ENCODE measurements at regions not wholly inside any gene's neighbourhood (a gene's known extent, or its start where the extent isn't known, plus 50 kb on each side); places are given as distances from the start of the nearest gene placed in this dataset.

GRCh38 chr13:63149375-63149774 lies 1733.7 kb upstream of the PCDH20 start:
- DNase-seq (ENCODE audit: extremely low read depth in 1 of 11, low read depth in 9 of 11, low spot score in 4 of 11) = no peak

- DNase-seq (ENCODE audit: extremely low read depth in 1 of 11, low read depth in 9 of 11, low spot score in 4 of 11) = no peak
These were observed 1723.6 kb upstream of the PCDH20 start for GRCh38 chr13:63139277-63139676.

GRCh38 chr13:63129995-63130394 lies 1714.3 kb upstream of the PCDH20 start:
- no peak for DNase-seq (ENCODE audit: extremely low read depth in 1 of 11, low read depth in 9 of 11, low spot score in 4 of 11)

DNA sequence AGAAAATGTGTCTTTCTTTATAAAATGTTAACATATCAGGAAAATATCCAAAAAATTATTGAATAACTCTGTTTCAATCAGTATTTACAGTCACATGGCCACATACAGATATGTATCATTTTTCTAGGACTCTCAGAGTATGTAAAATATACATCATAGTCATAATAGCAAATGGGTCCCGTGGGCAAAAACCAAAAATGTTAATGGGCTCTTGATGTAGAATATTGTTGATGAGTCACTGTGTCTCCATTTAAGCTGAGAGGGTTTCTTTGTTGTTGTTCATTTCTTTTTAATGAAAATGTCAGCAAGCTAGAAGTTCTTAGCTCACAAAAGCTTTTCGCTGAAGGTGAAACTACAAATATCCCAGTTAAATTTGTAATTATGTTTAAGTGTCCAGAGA lies 1713.1 kb upstream of the PCDH20 start:
- DNase-seq (ENCODE audit: extremely low read depth in 1 of 11, low read depth in 9 of 11, low spot score in 4 of 11) = no peak

- peak in 1 of 11 donors; percentile 5 for DNase-seq (ENCODE audit: extremely low read depth in 1 of 11, low read depth in 9 of 11, low spot score in 4 of 11)
These were observed 1709.2 kb upstream of the PCDH20 start for GRCh38 chr13:63124863-63125262.

DNA sequence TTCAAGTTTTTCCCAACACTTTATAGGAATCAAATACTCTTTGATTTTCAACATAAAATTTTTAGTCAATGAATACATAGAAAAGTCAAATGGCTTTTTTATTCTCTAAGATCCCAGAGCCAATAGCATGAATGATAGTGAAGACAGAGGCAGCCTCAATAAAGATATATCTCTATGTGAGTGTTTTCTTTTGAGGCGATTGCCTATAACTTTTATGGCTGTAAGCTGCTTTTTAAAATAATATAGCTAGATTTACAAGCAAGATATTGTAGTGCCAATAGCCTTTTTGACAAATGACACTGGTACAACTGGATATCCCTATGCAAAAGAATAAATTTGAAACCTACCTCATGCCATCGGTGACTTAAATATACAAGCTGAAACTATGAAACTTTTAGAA lies 1705.2 kb upstream of the PCDH20 start:
- no peak for DNase-seq (ENCODE audit: extremely low read depth in 1 of 11, low read depth in 9 of 11, low spot score in 4 of 11)

DNA sequence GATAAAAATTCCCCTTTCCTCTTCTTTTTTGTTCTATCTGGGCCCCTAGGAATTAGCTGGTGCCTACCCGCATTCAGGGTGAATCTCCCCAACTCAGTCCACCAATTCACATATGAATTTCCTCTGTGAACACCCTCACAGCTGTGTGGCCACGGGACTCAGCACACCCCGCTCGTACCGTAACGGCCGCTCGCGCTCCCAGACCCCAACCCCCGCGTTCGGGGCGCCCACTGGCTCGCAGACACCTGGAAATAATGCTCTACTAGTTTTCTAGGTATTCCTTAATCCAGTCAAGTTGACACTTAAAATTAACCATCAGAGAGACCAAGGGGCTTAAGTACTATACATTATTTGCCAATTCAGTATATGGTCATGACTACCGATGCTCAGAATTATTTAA lies 1702.1 kb upstream of the PCDH20 start:
- DNase-seq (ENCODE audit: extremely low read depth in 1 of 11, low read depth in 9 of 11, low spot score in 4 of 11) = no peak

- no peak for DNase-seq (ENCODE audit: extremely low read depth in 1 of 11, low read depth in 9 of 11, low spot score in 4 of 11)
These were observed 1697.2 kb upstream of the PCDH20 start for GRCh38 chr13:63112799-63113395.

DNA sequence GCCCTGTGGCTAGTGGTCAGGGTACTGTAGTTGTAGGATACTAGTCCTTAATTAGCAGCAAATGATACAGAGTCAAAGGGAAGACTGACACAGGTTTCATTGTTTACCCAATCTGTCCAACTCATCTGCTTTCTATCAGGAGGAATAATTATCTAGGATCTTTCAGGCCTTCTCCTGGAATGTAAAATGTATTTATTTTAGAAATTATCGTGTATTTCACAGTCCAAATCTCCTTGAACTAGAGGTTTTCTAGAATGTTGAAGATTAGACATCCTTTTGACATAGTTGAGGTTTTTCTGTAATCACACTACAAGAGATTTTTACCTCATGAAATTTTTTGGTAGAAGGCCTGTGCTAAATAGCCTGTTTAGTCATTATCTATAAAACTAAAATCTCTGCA lies 1694.8 kb upstream of the PCDH20 start:
- DNase-seq (ENCODE audit: extremely low read depth in 1 of 11, low read depth in 9 of 11, low spot score in 4 of 11) = no peak

GRCh38 chr13:63107179-63107943 lies 1691.7 kb upstream of the PCDH20 start:
- DNase-seq (ENCODE audit: extremely low read depth in 1 of 11, low read depth in 9 of 11, low spot score in 4 of 11) = peak in 3 of 11 donors; percentile 4 to 18 (median 11)

- no peak for DNase-seq (ENCODE audit: extremely low read depth in 1 of 11, low read depth in 9 of 11, low spot score in 4 of 11)
These were observed 1679.1 kb upstream of the PCDH20 start for GRCh38 chr13:63094717-63095116.

DNA sequence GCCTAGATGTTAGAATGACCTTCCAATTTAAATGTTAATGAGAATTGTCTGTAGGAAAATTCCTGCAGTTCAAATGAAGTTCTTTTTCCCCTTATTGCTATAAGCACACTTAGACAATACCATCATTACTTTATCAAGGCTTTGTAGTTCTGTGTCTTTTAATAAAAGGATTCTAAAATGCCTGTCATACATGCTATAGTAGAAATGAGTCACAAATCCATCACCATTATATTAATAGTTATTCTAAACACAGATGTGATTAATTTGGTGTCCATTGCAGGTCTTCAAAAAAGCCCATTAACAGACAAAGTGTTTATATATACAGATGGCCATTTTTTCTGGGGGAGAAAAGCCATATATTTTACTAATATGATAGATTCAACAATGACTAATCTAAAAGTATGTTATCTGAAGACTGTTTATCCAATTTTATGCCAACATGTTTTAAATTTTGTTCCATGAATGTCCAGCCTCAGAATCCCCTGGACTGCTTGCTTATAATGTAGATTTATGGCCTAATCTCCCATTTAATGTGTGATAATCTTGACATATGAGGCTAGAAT lies 1678.3 kb upstream of the PCDH20 start:
- no peak for DNase-seq (ENCODE audit: extremely low read depth in 1 of 11, low read depth in 9 of 11, low spot score in 4 of 11)

DNA sequence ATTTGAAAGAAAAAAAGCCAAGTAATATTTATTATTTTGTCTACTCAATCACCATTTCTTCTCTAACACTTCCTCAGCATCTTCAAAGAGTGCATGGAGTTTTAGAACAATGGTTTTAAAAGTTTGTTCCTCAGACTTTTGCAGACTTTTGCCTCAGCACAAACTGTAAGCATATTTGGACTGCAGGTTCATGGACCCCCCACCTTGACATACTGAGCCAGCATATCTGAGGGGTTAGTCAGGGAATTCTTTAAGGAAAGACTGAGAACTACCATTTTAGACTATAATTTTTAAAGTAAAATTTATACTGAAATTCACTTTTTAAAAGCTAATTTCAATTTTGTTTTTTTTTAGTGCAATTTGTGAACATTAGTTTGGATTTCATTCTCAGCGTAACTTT lies 1676.8 kb upstream of the PCDH20 start:
- no peak for DNase-seq (ENCODE audit: extremely low read depth in 1 of 11, low read depth in 9 of 11, low spot score in 4 of 11)

- DNase-seq (ENCODE audit: extremely low read depth in 1 of 11, low read depth in 9 of 11, low spot score in 4 of 11) = no peak
These were observed 1674.9 kb upstream of the PCDH20 start for GRCh38 chr13:63090524-63090923.

DNA sequence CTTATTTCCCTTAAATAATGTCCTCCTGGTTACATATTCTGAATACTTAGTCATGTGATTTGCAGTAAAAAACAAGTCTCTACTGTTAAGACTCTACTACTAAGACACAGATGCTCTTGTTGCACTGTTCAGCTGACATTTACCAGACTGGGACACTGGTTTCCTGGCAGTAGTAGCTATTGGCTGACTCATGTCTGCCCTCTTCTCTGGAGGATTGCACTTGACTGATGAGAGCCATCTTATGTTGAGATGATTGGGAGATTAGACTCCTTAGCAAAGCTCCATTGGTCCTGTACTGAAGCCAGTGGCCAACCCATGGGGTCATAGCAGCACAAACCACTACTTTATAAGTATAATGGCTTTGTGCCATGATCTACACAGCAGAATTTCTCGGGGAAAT lies 1672.6 kb upstream of the PCDH20 start:
- DNase-seq (ENCODE audit: extremely low read depth in 1 of 11, low read depth in 9 of 11, low spot score in 4 of 11) = no peak

- DNase-seq (ENCODE audit: extremely low read depth in 1 of 11, low read depth in 9 of 11, low spot score in 4 of 11) = no peak
These were observed 1670.6 kb upstream of the PCDH20 start for GRCh38 chr13:63086286-63086685.

- DNase-seq (ENCODE audit: extremely low read depth in 1 of 11, low read depth in 9 of 11, low spot score in 4 of 11) = no peak
These were observed 1670.2 kb upstream of the PCDH20 start for GRCh38 chr13:63085851-63086250.

DNA sequence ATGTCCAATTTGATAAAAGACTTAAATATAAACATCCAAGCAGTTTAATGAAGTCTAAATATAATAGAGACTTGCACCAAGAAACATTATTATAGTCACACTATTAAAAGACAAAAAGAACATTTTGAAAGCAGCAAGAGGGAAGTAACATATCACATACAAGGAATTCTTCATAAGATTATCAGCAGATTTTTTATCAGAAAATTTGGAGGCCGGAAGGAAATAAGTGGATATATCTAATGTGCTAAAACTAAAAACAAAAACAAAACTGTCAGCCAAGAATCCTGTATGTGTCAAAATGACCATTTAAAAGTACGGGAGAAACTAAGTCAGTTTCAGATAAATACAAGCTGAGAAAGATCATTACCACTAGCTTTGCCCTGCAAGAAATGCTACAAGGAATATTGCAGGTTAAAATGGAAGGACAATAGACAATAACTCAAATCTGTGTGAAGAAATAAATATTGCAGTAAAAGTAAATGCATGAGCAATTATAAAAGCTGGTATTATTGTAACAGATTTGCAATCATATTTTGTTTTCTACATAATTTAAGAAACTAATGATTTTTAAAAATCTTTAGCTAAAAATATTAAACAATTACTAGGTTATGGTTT lies 1665.9 kb upstream of the PCDH20 start:
- no peak for DNase-seq (ENCODE audit: extremely low read depth in 1 of 11, low read depth in 9 of 11, low spot score in 4 of 11)

DNA sequence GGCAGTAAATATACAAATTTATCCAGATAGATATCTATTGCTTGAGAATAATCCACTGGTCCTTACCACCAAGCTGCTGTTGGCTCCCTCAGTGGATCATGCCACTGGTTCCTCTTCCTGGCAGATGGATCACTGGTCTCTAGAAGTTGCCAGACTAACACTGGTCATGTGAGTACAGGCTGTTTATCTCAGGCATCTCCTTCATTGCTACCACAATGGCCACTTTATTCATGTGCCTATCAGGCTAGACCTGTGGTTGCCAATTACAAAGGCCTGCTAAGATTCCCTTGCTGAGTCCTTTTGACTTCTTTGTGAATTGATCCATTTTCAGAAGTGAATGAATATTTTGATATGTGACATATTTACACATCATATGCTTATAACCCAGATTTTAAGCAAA lies 1659.5 kb upstream of the PCDH20 start:
- no peak for DNase-seq (ENCODE audit: extremely low read depth in 1 of 11, low read depth in 9 of 11, low spot score in 4 of 11)

DNA sequence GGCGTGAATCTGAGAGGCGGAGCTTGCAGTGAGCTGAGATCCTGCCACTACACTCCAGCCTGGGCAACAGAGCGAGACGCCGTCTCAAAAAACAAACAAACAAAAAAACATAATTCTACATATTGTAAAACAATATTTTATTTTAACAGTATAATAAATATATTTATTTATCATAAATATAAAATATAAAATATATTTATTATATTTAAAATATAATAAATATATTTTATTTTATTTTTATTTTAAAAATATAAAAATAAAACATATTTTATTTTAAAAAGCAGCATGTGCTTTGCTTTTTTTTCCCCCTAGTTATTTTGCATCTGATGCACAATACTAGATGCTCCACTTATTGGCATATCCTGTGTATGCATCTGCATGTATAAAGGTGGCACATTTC lies 1634.6 kb upstream of the PCDH20 start:
- no peak for DNase-seq (ENCODE audit: extremely low read depth in 1 of 11, low read depth in 9 of 11, low spot score in 4 of 11)

All from renal cortex interstitium (tissue), 11 donors.